ENCODE measurements at regions not wholly inside any gene's neighbourhood (a gene's known extent, or its start where the extent isn't known, plus 50 kb on each side); places are given as distances from the start of the nearest gene placed in this dataset.

GRCh38 chr12:30082381-30082780, 298.6 kb upstream of the TMTC1 start:
- in situ Hi-C loops (cut with MboI; ENCODE audit: low pct_unique_long_range_greater_than_20kb, low sequenced_read_pairs, unreplicated experiment), result no loop called here
- DNase-seq (ENCODE audit: low spot score), result no peak
- TF ChIP-seq CTCF (IDR thresholded peaks at IDR 0.05; ENCODE audit: extremely low read depth, insufficient read depth, missing control alignments), result no peak

- no peak for DNase-seq (ENCODE audit: low spot score)
- TF ChIP-seq CTCF (IDR thresholded peaks at IDR 0.05; ENCODE audit: extremely low read depth, insufficient read depth, missing control alignments), result no peak
- in situ Hi-C loops (cut with MboI; ENCODE audit: low pct_unique_long_range_greater_than_20kb, low sequenced_read_pairs, unreplicated experiment), result no loop called here
These were observed 291.2 kb upstream of the TMTC1 start for GRCh38 chr12:30074916-30075315.

- no peak for DNase-seq (ENCODE audit: low spot score)
- in situ Hi-C loops (cut with MboI; ENCODE audit: low pct_unique_long_range_greater_than_20kb, low sequenced_read_pairs, unreplicated experiment), result no loop called here
- no peak for TF ChIP-seq CTCF (IDR thresholded peaks at IDR 0.05; ENCODE audit: extremely low read depth, insufficient read depth, missing control alignments)
These were observed 289.1 kb upstream of the TMTC1 start for GRCh38 chr12:30072824-30073223.

- no peak for DNase-seq (ENCODE audit: low spot score)
- no peak for TF ChIP-seq CTCF (IDR thresholded peaks at IDR 0.05; ENCODE audit: extremely low read depth, insufficient read depth, missing control alignments)
- in situ Hi-C loops (cut with MboI; ENCODE audit: low pct_unique_long_range_greater_than_20kb, low sequenced_read_pairs, unreplicated experiment), result no loop called here
These were observed 283.4 kb upstream of the TMTC1 start for GRCh38 chr12:30067146-30067545.

DNA sequence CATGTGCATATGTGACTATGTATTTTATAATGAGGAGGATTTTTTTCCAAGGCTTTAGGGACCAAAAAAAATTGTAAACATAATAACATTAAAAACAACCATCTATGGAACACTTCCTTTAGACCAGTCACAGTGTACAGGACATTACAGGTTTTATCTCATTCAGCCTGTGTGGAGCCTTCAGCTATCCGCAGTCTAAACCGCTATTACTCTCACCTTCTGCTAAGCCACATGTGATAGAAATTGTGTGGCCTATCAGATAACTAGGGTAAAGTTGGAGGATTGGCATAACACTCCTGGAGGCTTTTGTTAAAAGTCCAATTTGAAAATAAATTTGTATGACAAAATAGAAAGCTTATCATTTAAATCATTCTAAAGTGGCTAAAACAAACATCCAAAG, 281.2 kb upstream of the TMTC1 start:
- DNase-seq (ENCODE audit: low spot score), result no peak
- in situ Hi-C loops (cut with MboI; ENCODE audit: low pct_unique_long_range_greater_than_20kb, low sequenced_read_pairs, unreplicated experiment), result no loop called here
- no peak for TF ChIP-seq CTCF (IDR thresholded peaks at IDR 0.05; ENCODE audit: extremely low read depth, insufficient read depth, missing control alignments)

DNA sequence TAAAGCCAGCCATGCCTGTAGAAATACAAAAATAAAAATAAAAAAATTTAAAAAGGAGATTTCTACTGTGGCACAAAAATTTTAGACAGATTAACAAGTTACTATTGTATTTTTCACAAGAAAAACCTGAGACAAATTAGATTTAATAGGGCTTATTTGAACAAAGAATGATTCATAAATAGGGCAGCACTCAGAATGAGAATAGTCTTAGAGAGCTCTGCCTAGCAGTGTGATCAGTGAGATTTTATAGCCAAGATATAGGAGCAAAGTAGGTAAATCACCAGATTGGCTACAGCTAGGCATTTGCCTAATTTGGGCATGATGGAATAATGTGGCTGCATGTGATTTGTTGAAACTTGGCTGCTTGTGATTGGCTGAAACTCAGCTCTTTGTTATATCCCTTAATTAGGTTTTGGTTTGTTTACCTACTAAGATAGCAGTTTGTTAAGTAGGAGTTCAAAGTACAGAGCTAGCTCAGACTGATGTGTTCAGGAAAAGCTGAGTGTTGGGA, 279.7 kb upstream of the TMTC1 start:
- no peak for DNase-seq (ENCODE audit: low spot score)
- in situ Hi-C loops (cut with MboI; ENCODE audit: low pct_unique_long_range_greater_than_20kb, low sequenced_read_pairs, unreplicated experiment), result no loop called here
- TF ChIP-seq CTCF (IDR thresholded peaks at IDR 0.05; ENCODE audit: extremely low read depth, insufficient read depth, missing control alignments), result no peak

DNA sequence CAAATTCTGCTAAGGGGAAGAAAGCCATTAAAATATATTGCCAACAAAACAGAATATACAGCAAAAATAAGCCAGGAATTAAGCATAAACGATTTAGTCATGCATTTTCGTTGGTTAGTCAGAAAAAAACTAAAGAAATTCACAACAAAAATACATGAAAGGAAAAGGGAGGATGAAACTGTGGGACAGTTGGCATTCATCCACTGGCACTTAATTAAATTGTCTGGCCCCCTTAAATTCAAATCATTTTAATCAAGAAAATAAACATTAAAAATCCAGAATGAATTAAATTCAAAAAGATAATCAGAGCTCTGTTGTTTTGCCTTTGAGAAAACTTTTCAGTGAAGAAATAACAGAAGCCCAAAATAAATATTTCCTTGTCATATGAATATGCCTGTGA, 264.6 kb upstream of the TMTC1 start:
- TF ChIP-seq CTCF (IDR thresholded peaks at IDR 0.05; ENCODE audit: extremely low read depth, insufficient read depth, missing control alignments), result no peak
- in situ Hi-C loops (cut with MboI; ENCODE audit: low pct_unique_long_range_greater_than_20kb, low sequenced_read_pairs, unreplicated experiment), result no loop called here
- DNase-seq (ENCODE audit: low spot score), result no peak

Data from GM13977 (cell line).